ENCODE measurements at regions not wholly inside any gene's neighbourhood (a gene's known extent, or its start where the extent isn't known, plus 50 kb on each side); places are given as distances from the start of the nearest gene placed in this dataset.

DNA sequence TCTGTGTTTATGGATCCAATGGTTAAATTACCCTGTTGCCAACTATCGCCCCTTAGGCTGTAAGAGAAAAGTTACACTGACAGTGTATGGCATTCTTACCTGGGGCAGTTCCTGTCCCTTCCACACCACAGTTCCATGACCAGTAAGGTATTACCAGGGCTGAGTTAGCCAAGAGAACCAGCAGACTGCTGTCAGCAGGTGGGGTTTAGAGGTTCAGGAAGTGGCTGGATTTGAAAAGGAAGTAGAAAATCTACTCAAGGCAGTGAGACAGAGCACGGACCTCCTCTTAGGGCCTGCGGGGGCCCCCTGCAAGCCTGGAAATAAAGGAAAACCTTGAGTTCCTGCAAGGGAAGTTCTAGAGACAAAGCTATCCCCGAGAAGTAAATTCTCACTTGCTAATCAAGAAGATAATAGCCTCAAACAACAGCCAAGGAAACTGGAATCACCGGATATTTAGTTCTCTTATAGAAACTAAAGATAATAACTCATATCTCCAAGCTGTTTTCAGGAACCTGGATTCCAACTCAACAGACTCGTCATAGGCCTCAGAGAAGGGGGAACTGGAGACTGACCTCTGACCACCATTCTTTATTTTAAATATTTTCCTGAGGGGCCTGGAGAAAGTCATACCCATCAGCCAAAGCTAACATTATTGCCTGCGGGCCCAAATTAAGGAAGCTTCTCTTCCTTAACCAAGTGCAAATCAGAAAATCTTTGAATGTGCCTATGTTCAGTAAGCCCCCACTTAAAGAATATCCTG, 161.7 kb downstream of the ANXA2 start:
- TF ChIP-seq HOXA7 (CRISPR knock-in tag; IDR thresholded peaks at IDR 0.05): no peak
- TF ChIP-seq POLR2AphosphoS2 (conservative IDR thresholded peaks at IDR 0.05; ENCODE audit: low read length): no peak
- TF ChIP-seq HDAC2 (IDR thresholded peaks at IDR 0.05): no peak
- TF ChIP-seq, protein P1, sequence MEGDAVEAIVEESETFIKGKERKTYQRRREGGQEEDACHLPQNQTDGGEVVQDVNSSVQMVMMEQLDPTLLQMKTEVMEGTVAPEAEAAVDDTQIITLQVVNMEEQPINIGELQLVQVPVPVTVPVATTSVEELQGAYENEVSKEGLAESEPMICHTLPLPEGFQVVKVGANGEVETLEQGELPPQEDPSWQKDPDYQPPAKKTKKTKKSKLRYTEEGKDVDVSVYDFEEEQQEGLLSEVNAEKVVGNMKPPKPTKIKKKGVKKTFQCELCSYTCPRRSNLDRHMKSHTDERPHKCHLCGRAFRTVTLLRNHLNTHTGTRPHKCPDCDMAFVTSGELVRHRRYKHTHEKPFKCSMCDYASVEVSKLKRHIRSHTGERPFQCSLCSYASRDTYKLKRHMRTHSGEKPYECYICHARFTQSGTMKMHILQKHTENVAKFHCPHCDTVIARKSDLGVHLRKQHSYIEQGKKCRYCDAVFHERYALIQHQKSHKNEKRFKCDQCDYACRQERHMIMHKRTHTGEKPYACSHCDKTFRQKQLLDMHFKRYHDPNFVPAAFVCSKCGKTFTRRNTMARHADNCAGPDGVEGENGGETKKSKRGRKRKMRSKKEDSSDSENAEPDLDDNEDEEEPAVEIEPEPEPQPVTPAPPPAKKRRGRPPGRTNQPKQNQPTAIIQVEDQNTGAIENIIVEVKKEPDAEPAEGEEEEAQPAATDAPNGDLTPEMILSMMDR (IDR thresholded peaks at IDR 0.05): no peak

Data from A549 (cell line).